MM.1S (cell line): ENCODE measurements at regions not wholly inside any gene's neighbourhood (a gene's known extent, or its start where the extent isn't known, plus 50 kb on each side); places are given as distances from the start of the nearest gene placed in this dataset.

Experiments
- CTCF ChIP-seq: fragments of 300-600 bp; sonication (generic); IDR thresholded peaks from 2 replicates; pipeline ENCODE4 v1.5.1; 2016; ENCODE audit warnings: antibody characterized with exemption, low read length, mixed read lengths
- EZH2phosphoT487 ChIP-seq: fragments of 300-600 bp; sonication (generic); IDR thresholded peaks from 2 replicates; pipeline ENCODE4 v1.6.1; 2018; ENCODE audit warnings: antibody characterized with exemption, low read length

GRCh38 chr15:98231696-98232440, 271.4 kb downstream of the ARRDC4 start:
- TF ChIP-seq CTCF = no peak
- TF ChIP-seq EZH2phosphoT487 = no peak
